Right lobe of liver (tissue), 6 donors: ENCODE measurements at regions not wholly inside any gene's neighbourhood (a gene's known extent, or its start where the extent isn't known, plus 50 kb on each side); places are given as distances from the start of the nearest gene placed in this dataset.

Experiments
- ATAC-seq, 4 donors: fragments of 200-7000 bp; cut with Tn5 transposase; one replicate each; pipeline ENCODE4 v1.9.1; 2020; ENCODE audit warnings: mild to moderate bottlenecking in 4 of 4, moderate library complexity in 4 of 4
- DNase-seq, 3 donors: peaks; one replicate each; pipeline ENCODE4 v3.0.0-alpha.2; 2020
- H3K27ac ChIP-seq, 3 donors: fragments of 200-600 bp; one replicate each; pipeline ENCODE4 v1.8.0; 2022
- H3K27me3 ChIP-seq, 2 donors: fragments of 200-600 bp; one replicate each; pipeline ENCODE4 v1.8.0; 2022
- H3K36me3 ChIP-seq, 4 donors: fragments of 200-600 bp; sonication (generic) in 1 of 4; one replicate each; pipeline versions ENCODE4 v1.5.1 to v1.8.0; 2017 to 2022; ENCODE audit warnings: control low read depth in 1 of 4
- H3K4me1 ChIP-seq, 4 donors: fragments of 200-600 bp; sonication (generic) in 1 of 4; one replicate each; pipeline versions ENCODE4 v1.5.1 to v1.8.0; 2017 to 2022; ENCODE audit warnings: control low read depth in 1 of 4
- H3K4me3 ChIP-seq, 3 donors: fragments of 200-600 bp; one replicate each; pipeline ENCODE4 v1.8.0; 2022
- H3K9me3 ChIP-seq, 4 donors: fragments of 200-600 bp; sonication (generic) in 1 of 4; one replicate each; pipeline versions ENCODE4 v1.5.1 to v1.8.0; 2017 to 2022; ENCODE audit warnings: control low read depth in 1 of 4
- POLR2A ChIP-seq: fragments of 450-650 bp; IDR thresholded peaks from one replicate; pipeline ENCODE4 v1.6.1; 2017; ENCODE audit warnings: antibody characterized with exemption, mild to moderate bottlenecking
- WGBS: methylation state at CpG from one replicate; pipeline ENCODE4 v1.1.6; 2018; ENCODE audit warnings: low coverage, low lambda C conversion rate; ENCODE audit not compliant: insufficient coverage; ENCODE audit errors: missing lambda C conversion rate; 5-methylcytosine and 5-hydroxymethylcytosine counted together
- intact Hi-C, 2 donors: fragments of 100-400 bp; cut with DNase I; formaldehyde crosslinking; loops; one replicate each; pipeline versions ENCODE4 v1.11.2 to v1.14.1; 2022
- TF ChIP-seq, protein P1 (sequence below), 4 donors: fragments of 200-600 bp in 3 of 4; fragments of 450-650 bp in 1 of 4; IDR thresholded peaks; one replicate each; pipeline versions ENCODE4 v1.5.1 to v1.8.0; 2016 to 2022; ENCODE audit warnings: antibody characterized with exemption in 4 of 4, mild to moderate bottlenecking in 2 of 4
- donor health status: DM: no; HTN: yes; CAD: no.
- donor health status: DM: no; HTN: no; CAD: no.
- donor health status: DM: no; HTN: no; CAD: no.
- donor health status: DM: no; HTN: yes; CAD: no.
- donor health status: DM: no; HTN: yes; CAD: no.

DNA sequence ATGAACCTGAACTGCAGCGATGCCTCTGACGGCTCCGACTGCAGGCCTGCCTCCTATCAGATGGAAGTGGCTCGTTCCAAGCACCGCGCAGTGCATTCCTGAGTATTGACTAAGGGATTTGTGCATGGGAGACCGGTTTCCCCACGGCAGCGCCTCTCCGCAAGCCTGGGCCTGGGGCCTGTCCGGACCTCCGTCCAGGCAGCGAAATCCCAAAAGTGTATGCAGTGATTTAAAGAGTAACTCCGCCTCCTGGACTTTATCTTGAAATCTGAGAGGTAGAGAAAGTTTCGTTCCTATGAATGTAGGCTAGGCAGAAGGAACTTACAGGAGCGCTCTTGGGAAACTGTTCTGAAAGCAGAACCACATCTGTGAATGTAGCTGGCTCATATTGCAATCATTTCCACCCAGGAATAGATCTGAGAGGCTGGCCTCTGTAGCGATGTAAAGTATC is 106.2 kb upstream of the CELF2 start:
- Histone ChIP-seq H3K4me3 (no peak overlapping the region), H3K4me1 (no peaks in the 10 kb centered on the region), H3K27me3 (no peaks in the 10 kb centered on the region), H3K9me3 (no peaks in the 10 kb centered on the region), H3K36me3 (no peaks in the 10 kb centered on the region), H3K27ac (no peak overlapping the region)
- WGBS, result 30% methylated on average over 12 of the region's 17 CpGs
- ATAC-seq, result no peak
- peak in 1 of 3 donors; percentile 43 for DNase-seq
- intact Hi-C loops, result no loop called here
- TF ChIP-seq, protein P1, sequence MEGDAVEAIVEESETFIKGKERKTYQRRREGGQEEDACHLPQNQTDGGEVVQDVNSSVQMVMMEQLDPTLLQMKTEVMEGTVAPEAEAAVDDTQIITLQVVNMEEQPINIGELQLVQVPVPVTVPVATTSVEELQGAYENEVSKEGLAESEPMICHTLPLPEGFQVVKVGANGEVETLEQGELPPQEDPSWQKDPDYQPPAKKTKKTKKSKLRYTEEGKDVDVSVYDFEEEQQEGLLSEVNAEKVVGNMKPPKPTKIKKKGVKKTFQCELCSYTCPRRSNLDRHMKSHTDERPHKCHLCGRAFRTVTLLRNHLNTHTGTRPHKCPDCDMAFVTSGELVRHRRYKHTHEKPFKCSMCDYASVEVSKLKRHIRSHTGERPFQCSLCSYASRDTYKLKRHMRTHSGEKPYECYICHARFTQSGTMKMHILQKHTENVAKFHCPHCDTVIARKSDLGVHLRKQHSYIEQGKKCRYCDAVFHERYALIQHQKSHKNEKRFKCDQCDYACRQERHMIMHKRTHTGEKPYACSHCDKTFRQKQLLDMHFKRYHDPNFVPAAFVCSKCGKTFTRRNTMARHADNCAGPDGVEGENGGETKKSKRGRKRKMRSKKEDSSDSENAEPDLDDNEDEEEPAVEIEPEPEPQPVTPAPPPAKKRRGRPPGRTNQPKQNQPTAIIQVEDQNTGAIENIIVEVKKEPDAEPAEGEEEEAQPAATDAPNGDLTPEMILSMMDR (IDR thresholded peaks at IDR 0.05), result no peak
- no peak for TF ChIP-seq POLR2A

DNA sequence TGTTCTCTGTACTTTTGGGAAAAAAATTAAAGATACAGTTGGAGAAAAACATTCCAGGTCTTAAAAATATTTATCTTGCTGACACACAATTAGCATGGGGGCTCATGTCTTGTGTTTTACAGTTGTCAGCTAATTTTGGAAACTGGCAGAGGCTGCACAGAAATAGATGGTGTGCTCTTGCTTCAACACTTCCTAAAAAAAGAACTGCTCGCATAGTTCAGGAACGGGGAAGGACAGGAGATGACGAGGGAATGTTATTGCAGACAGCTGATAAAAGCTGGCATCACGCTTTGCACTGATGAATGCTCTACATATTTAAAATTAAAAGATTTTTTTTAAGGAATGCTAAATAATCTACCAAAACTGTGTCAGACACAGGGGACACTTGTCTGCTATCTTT is 103.5 kb upstream of the CELF2 start:
- ATAC-seq (no peak), DNase-seq (no peak)
- H3K9me3 ChIP-seq, result no peaks in the 10 kb centered on the region
- TF ChIP-seq, protein P1 (IDR thresholded peaks at IDR 0.05), result no peak
- no peak for TF ChIP-seq POLR2A
- intact Hi-C loops, result no loop called here
- H3K36me3 ChIP-seq, result no peaks in the 10 kb centered on the region
- no peak overlapping the region for H3K4me3 ChIP-seq
- 10% methylated on average over 4 of the region's 4 CpGs for WGBS
- H3K27me3 ChIP-seq, result no peaks in the 10 kb centered on the region
- no peak overlapping the region for H3K27ac ChIP-seq
- H3K4me1 ChIP-seq, result no peaks in the 10 kb centered on the region

DNA sequence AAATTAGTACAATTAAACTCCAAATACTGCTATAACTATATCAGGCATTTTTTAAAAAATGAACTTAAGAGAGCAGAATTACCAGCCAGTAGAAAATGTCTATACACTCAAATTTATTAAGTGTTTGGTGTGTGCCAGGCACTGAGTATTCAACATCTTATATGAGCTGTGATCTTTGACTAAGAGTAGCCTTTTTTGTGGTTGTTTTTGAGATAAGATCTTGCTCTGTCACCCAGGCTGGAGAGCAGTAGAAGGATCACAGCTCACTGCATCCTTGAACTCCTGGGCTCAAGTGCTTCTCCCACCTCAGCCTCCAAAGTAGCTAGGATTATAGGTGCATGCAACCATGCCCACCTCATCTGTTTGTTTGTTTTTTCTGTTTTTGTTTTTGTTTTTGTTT is 102.5 kb upstream of the CELF2 start:
- Histone ChIP-seq H3K4me1 (no peaks in the 10 kb centered on the region), H3K36me3 (no peaks in the 10 kb centered on the region), H3K4me3 (no peak overlapping the region), H3K27me3 (no peaks in the 10 kb centered on the region), H3K9me3 (no peaks in the 10 kb centered on the region), H3K27ac (no peak overlapping the region)
- ATAC-seq, result no peak
- TF ChIP-seq, protein P1 (IDR thresholded peaks at IDR 0.05), result no peak
- no peak for TF ChIP-seq POLR2A
- intact Hi-C loops, result no loop called here
- no peak for DNase-seq

DNA sequence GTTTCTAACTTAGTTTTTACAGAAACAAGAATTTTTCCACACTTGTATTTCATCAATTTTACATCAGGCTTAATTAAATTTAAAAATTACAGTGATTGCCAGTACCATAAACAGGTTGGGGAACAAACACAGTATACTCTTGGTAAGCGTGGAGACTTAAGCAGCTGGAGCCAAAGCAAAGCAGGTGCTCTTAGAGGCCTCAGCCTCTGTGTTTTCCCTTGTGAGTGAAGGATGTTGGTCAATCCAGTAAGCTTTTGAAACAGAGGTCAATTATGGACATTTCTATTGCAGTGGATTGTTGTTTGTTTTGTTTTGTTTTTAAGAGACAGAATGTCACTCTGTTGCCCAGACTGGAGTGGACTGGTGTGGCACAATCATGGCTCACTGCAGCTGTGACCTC is 100.6 kb upstream of the CELF2 start:
- no peak for ATAC-seq
- Histone ChIP-seq H3K27ac (no peak overlapping the region), H3K4me1 (no peaks in the 10 kb centered on the region), H3K27me3 (no peaks in the 10 kb centered on the region), H3K4me3 (no peak overlapping the region), H3K36me3 (no peaks in the 10 kb centered on the region), H3K9me3 (no peaks in the 10 kb centered on the region)
- no peak for DNase-seq
- intact Hi-C loops, result no loop called here
- WGBS, result 82% methylated on average over 1 of the region's 1 CpG
- TF ChIP-seq, protein P1 (IDR thresholded peaks at IDR 0.05), result no peak
- no peak for TF ChIP-seq POLR2A

DNA sequence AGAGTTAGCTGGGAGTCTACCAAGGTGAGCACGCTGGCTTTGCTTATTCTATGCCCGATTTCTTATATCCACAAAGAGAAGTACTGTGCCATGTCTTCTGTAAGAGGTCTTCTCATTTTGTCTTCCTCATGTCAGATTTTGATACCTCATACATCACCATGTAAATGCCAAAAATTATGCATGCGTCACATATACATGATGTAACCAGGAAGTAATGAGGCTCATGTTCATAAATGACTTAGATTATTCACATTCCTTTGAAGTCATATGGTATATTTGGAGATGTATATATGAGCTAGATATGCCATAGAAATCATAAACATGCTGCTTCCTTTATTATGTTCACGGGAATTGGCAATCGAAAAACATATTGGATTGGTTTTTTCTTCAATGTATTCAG is 97.7 kb upstream of the CELF2 start:
- ATAC-seq (no peak), DNase-seq (no peak)
- Histone ChIP-seq H3K9me3 (no peaks in the 10 kb centered on the region), H3K4me1 (no peaks in the 10 kb centered on the region), H3K27ac (no peak overlapping the region), H3K27me3 (no peaks in the 10 kb centered on the region), H3K36me3 (no peaks in the 10 kb centered on the region), H3K4me3 (no peak overlapping the region)
- intact Hi-C loops, result no loop called here
- TF ChIP-seq, protein P1 (IDR thresholded peaks at IDR 0.05), result no peak
- no peak for TF ChIP-seq POLR2A
- WGBS, result 42% methylated on average over 5 of the region's 5 CpGs
